Vagina (tissue), 2 donors: ENCODE measurements at regions not wholly inside any gene's neighbourhood (a gene's known extent, or its start where the extent isn't known, plus 50 kb on each side); places are given as distances from the start of the nearest gene placed in this dataset.

Experiments
- CTCF ChIP-seq, 3 experiments: fragments of 450-650 bp in 2 of 3; fragments of 200-600 bp in 1 of 3; sonication (generic) in 1 of 3; IDR thresholded peaks; one replicate each; pipeline ENCODE4 v1.5.1; 2017 to 2019; ENCODE audit warnings: antibody characterized with exemption in 3 of 3, mild to moderate bottlenecking in 2 of 3, moderate library complexity in 2 of 3
- POLR2A ChIP-seq, 2 donors: fragments of 450-650 bp; IDR thresholded peaks; one replicate each; pipeline ENCODE4 v1.6.1; 2017; ENCODE audit warnings: antibody characterized with exemption in 2 of 2, mild to moderate bottlenecking in 2 of 2, moderate library complexity in 2 of 2
- POLR2AphosphoS5 ChIP-seq, 2 donors: sonication (generic); formaldehyde crosslinking; IDR thresholded peaks; one replicate each; pipeline ENCODE4 v1.9.0; 2017; ENCODE audit warnings: antibody characterized with exemption in 2 of 2, mild to moderate bottlenecking in 2 of 2, low read depth in 1 of 2; ENCODE audit not compliant: insufficient read depth in 1 of 2

- TF ChIP-seq CTCF (IDR thresholded peaks at IDR 0.05) (no peak), POLR2A (IDR thresholded peaks at IDR 0.05) (no peak), POLR2AphosphoS5 (IDR thresholded peaks at IDR 0.05; ENCODE audit: insufficient read depth in 1 of 2, low read depth in 1 of 2) (no peak)
Observed at GRCh38 chr2:15700599-15701340, 109.1 kb downstream of the DDX1 start.
